GM12878 (cell line): ENCODE measurements at regions not wholly inside any gene's neighbourhood (a gene's known extent, or its start where the extent isn't known, plus 50 kb on each side); places are given as distances from the start of the nearest gene placed in this dataset.

Source experiments
- ATAC-seq: fragments of 200-7000 bp; cut with Tn5 transposase; 3 replicates; pipeline ENCODE4 v1.9.1; 2020; ENCODE audit warnings: mild to moderate bottlenecking, moderate library complexity
- BruUV-seq: library from RNA; stranded (reverse); fragments of 400-500 nt; replicated peaks from 2 replicates; lab custom pipeline; 2021; lab: Mats Ljungman, UMichigan
- CTCF ChIA-PET: fragments of 300-600 bp; sonication (Branson Sonifier 250); formaldehyde crosslinking; extraction: SDS; loops from one replicate; lab custom pipeline; 2021; ENCODE audit warnings: inconsistent platforms; lab: Yijun Ruan, JAX
- POLR2A ChIA-PET: fragments of 350-600 bp; formaldehyde crosslinking; extraction: SDS; loops from one replicate; lab custom pipeline; 2021; ENCODE audit warnings: inconsistent platforms; lab: Charles Lee
- RAD21 ChIA-PET: fragments of 300-600 bp; sonication (Branson Sonifier 250); formaldehyde crosslinking; loops from one replicate; lab custom pipeline; 2023; ENCODE audit warnings: antibody characterized with exemption; ENCODE audit not compliant: unreplicated experiment; lab: Charles Lee
- SMC1A ChIA-PET: fragments of 300-600 bp; sonication (Branson Sonifier 250); formaldehyde crosslinking; loops from one replicate; lab custom pipeline; 2023; ENCODE audit not compliant: unreplicated experiment, uncharacterized antibody; lab: Charles Lee
- DNase-seq: peaks from one replicate; pipeline ENCODE4 v3.0.0-alpha.2; 2011; ENCODE audit warnings: low read depth, low spot score
- FAIRE-seq: peaks from 3 replicates; lab custom pipeline; 2011; peaks lifted over from hg19 to GRCh38; lab: Jason Lieb, UNC
- H2AFZ ChIP-seq: 2 replicates; pipeline ENCODE4 v1.6.0; 2011; ENCODE audit warnings: low read depth, low read length, control low read depth; ENCODE audit not compliant: control insufficient read depth
- H3K27ac ChIP-seq: 2 replicates; pipeline ENCODE4 v1.5.1; 2011; ENCODE audit warnings: control low read depth; ENCODE audit not compliant: control insufficient read depth, insufficient read depth
- H3K27me3 ChIP-seq, 2 experiments: replicated peaks in 1 of 2; 2 replicates each; pipeline versions ENCODE4 v1.6.0 to v1.6.1; 2011; ENCODE audit warnings: low read length in 1 of 2; ENCODE audit not compliant: control insufficient read depth in 2 of 2, insufficient read depth in 2 of 2
- H3K36me3 ChIP-seq, 2 experiments: 2 replicates each; pipeline ENCODE4 v1.5.1; 2011; ENCODE audit warnings: low read length in 1 of 2; ENCODE audit not compliant: control insufficient read depth in 2 of 2, insufficient read depth in 2 of 2
- H3K4me1 ChIP-seq: 2 replicates; pipeline ENCODE4 v1.6.1; 2011; ENCODE audit warnings: mild to moderate bottlenecking, low read length, moderate library complexity, mixed read lengths; ENCODE audit not compliant: control insufficient read depth, insufficient read depth
- H3K4me2 ChIP-seq: 2 replicates; pipeline ENCODE4 v1.6.0; 2011; ENCODE audit warnings: control low read depth; ENCODE audit not compliant: control insufficient read depth, insufficient read depth
- H3K4me3 ChIP-seq: fragments of 200-600 bp; sonication (generic); 2 replicates; pipeline ENCODE4 v1.5.1; 2016
- H3K79me2 ChIP-seq: 2 replicates; pipeline ENCODE4 v1.6.0; 2011; ENCODE audit warnings: low read length; ENCODE audit not compliant: control insufficient read depth, insufficient read depth
- H3K9ac ChIP-seq: 2 replicates; pipeline ENCODE4 v1.8.0; 2011; ENCODE audit warnings: low read length, control low read depth, mixed read lengths; ENCODE audit not compliant: control insufficient read depth, insufficient read depth
- H3K9me3 ChIP-seq: replicated peaks from 3 replicates; pipeline ENCODE4 v1.5.1; 2011; ENCODE audit warnings: mild to moderate bottlenecking, low read length; ENCODE audit not compliant: control insufficient read depth, insufficient read depth
- H4K20me1 ChIP-seq: 2 replicates; pipeline ENCODE4 v1.6.0; 2011; ENCODE audit not compliant: control insufficient read depth, insufficient read depth
- MTA2 ChIP-seq: fragments of 450-650 bp; IDR thresholded peaks from 2 replicates; pipeline ENCODE4 v1.6.1; 2016; ENCODE audit warnings: low read depth, mild to moderate bottlenecking, moderate library complexity
- NFIC ChIP-seq: IDR thresholded peaks from 2 replicates; pipeline ENCODE4 v1.6.1; 2012; ENCODE audit warnings: low read depth, mild to moderate bottlenecking, inconsistent platforms, low read length, moderate library complexity
- TCF7 ChIP-seq: IDR thresholded peaks from 2 replicates; pipeline ENCODE4 v1.6.1; 2014; ENCODE audit warnings: antibody characterized with exemption, borderline replicate concordance
- WGBS: methylation state at CpG from one replicate; pipeline ENCODE4 v1.1.6; 2016; ENCODE audit warnings: low lambda C conversion rate; ENCODE audit not compliant: insufficient replicate concordance, insufficient coverage; ENCODE audit errors: missing lambda C conversion rate; 5-methylcytosine and 5-hydroxymethylcytosine counted together
- in situ Hi-C: fragments of 300-500 bp; cut with MboI; formaldehyde crosslinking; loops from 9 replicates; pipeline ENCODE4 v1.14.3; 2018; ENCODE audit warnings: mixed read lengths
- intact Hi-C: fragments of 100-400 bp; cut with micrococcal nuclease; formaldehyde crosslinking; loops from one replicate; pipeline ENCODE4 v1.14.2; 2022; ENCODE audit not compliant: unreplicated experiment
- TF ChIP-seq, protein P1 (sequence below): fragments of 450-650 bp; IDR thresholded peaks from 2 replicates; pipeline ENCODE4 v1.6.1; 2017; ENCODE audit warnings: low read depth, mild to moderate bottlenecking, moderate library complexity
- TF ChIP-seq, protein P2 (sequence below): fragments of 150-350 bp; IDR thresholded peaks from 2 replicates; pipeline ENCODE4 v1.6.1; 2016; ENCODE audit warnings: low read depth, low read length

DNA sequence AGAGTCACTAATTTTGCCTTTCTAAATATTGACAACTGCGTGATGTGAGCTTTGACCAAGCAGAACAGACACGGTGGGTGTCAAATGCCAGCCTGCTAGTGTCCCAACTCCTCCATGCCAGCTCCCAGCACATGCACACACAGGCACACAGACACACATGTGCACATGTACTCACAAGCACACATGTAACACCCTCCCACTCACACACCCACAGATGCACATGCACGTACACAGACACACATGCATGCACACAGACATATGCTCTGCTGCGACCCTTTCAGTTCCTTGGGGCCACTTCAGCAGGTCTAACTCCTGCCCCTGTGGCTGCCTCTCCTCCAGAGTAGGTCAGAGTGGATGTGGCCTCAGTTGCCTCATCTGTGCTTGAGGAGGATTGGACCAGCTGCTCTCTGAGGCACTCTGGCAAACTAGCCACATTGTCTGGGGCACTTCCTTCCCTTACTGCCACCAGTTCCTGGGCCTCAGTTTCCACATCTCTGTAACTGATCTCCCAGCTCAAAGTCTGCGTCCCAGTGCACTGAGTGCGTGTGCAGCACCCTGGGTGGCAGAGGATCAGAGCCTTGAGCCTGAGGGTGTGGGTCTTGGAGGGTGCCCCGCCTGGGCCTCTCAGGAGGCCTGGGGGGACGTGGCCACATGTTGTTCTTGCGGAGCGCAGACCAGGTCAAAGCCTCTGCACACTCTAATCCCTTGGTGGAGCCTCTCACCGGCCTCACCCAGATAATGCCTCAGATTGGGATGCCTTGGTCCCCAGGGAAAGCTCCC, 55.0 kb upstream of the PRR23E start:
- POLR2A ChIA-PET, result no interaction called here
- RAD21 ChIA-PET, result no interaction called here
- no peak overlapping the region for H2AFZ ChIP-seq
- H4K20me1 ChIP-seq, result no peaks in the 10 kb centered on the region
- no peak overlapping the region for H3K9ac ChIP-seq
- BruUV-seq, result no TSS peak
- no peaks in the 10 kb centered on the region for H3K9me3 ChIP-seq
- H3K79me2 ChIP-seq, result no peaks in the 10 kb centered on the region
- ATAC-seq (no peak), FAIRE-seq (no peak), DNase-seq (no peak)
- peaks cover 0 to 3% of the 10 kb centered on the region in 2 experiments; a peak in 2 of 4 replicates for H3K27me3 ChIP-seq
- no peaks in the 10 kb centered on the region for H3K4me1 ChIP-seq
- TF ChIP-seq TCF7 (no peak), MTA2 (no peak), NFIC (no peak)
- TF ChIP-seq, protein P1, sequence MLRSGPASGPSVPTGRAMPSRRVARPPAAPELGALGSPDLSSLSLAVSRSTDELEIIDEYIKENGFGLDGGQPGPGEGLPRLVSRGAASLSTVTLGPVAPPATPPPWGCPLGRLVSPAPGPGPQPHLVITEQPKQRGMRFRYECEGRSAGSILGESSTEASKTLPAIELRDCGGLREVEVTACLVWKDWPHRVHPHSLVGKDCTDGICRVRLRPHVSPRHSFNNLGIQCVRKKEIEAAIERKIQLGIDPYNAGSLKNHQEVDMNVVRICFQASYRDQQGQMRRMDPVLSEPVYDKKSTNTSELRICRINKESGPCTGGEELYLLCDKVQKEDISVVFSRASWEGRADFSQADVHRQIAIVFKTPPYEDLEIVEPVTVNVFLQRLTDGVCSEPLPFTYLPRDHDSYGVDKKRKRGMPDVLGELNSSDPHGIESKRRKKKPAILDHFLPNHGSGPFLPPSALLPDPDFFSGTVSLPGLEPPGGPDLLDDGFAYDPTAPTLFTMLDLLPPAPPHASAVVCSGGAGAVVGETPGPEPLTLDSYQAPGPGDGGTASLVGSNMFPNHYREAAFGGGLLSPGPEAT, result no peak
- TF ChIP-seq, protein P2, sequence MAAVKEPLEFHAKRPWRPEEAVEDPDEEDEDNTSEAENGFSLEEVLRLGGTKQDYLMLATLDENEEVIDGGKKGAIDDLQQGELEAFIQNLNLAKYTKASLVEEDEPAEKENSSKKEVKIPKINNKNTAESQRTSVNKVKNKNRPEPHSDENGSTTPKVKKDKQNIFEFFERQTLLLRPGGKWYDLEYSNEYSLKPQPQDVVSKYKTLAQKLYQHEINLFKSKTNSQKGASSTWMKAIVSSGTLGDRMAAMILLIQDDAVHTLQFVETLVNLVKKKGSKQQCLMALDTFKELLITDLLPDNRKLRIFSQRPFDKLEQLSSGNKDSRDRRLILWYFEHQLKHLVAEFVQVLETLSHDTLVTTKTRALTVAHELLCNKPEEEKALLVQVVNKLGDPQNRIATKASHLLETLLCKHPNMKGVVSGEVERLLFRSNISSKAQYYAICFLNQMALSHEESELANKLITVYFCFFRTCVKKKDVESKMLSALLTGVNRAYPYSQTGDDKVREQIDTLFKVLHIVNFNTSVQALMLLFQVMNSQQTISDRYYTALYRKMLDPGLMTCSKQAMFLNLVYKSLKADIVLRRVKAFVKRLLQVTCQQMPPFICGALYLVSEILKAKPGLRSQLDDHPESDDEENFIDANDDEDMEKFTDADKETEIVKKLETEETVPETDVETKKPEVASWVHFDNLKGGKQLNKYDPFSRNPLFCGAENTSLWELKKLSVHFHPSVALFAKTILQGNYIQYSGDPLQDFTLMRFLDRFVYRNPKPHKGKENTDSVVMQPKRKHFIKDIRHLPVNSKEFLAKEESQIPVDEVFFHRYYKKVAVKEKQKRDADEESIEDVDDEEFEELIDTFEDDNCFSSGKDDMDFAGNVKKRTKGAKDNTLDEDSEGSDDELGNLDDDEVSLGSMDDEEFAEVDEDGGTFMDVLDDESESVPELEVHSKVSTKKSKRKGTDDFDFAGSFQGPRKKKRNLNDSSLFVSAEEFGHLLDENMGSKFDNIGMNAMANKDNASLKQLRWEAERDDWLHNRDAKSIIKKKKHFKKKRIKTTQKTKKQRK, result no peak
- SMC1A ChIA-PET, result no interaction called here
- intact Hi-C loops (no loop called here), in situ Hi-C loops (no loop called here)
- H3K4me3 ChIP-seq, result no peak overlapping the region
- H3K4me2 ChIP-seq, result no peak overlapping the region
- CTCF ChIA-PET, result interaction anchor here (1.1 kb wide), 1 partner anchor 10 kb away, joined by 3 read pairs; no protein-coding TSS in a partner anchor
- WGBS, result 25% methylated on average over 11 of the region's 11 CpGs
- no peak overlapping the region for H3K27ac ChIP-seq
- no peaks in the 10 kb centered on the region for H3K36me3 ChIP-seq
